ENCODE measurements at regions not wholly inside any gene's neighbourhood (a gene's known extent, or its start where the extent isn't known, plus 50 kb on each side); places are given as distances from the start of the nearest gene placed in this dataset.

- no peak overlapping the region for H3K4me3 ChIP-seq
- no peak overlapping the region for H3K27ac ChIP-seq
Measured at GRCh38 chr9:79369676-79370075, 202.1 kb upstream of the TLE4 start.

GRCh38 chr9:79371301-79371700 is 200.5 kb upstream of the TLE4 start:
- Histone ChIP-seq H3K4me3 (no peak overlapping the region), H3K27ac (no peak overlapping the region)

GRCh38 chr9:79371948-79372555 is 199.7 kb upstream of the TLE4 start:
- Histone ChIP-seq H3K27ac (no peak overlapping the region), H3K4me3 (no peak overlapping the region)

- H3K4me3 ChIP-seq = no peak overlapping the region
Measured at GRCh38 chr9:79377339-79377855, 194.4 kb upstream of the TLE4 start.

GRCh38 chr9:79378107-79378506 is 193.7 kb upstream of the TLE4 start:
- H3K27ac ChIP-seq = no peak overlapping the region
- H3K4me3 ChIP-seq = no peak overlapping the region

More at GRCh38 chr9:79377339-79377855, 194.4 kb upstream of the TLE4 start:
- H3K27ac ChIP-seq = no peak overlapping the region

- Histone ChIP-seq H3K27ac (no peak overlapping the region), H3K4me3 (no peak overlapping the region)
Measured at GRCh38 chr9:79382044-79382443, 189.7 kb upstream of the TLE4 start.

- H3K27ac ChIP-seq = no peak overlapping the region
- no peak overlapping the region for H3K4me3 ChIP-seq
Measured at GRCh38 chr9:79382458-79382857, 189.3 kb upstream of the TLE4 start.

GRCh38 chr9:79383096-79383495 is 188.7 kb upstream of the TLE4 start:
- no peak overlapping the region for H3K27ac ChIP-seq
- no peak overlapping the region for H3K4me3 ChIP-seq

GRCh38 chr9:79384091-79384490 is 187.7 kb upstream of the TLE4 start:
- Histone ChIP-seq H3K4me3 (no peak overlapping the region), H3K27ac (no peak overlapping the region)

GRCh38 chr9:79384501-79384900 is 187.3 kb upstream of the TLE4 start:
- H3K27ac ChIP-seq = no peak overlapping the region
- H3K4me3 ChIP-seq = no peak overlapping the region

GRCh38 chr9:79387101-79387835 is 184.5 kb upstream of the TLE4 start:
- Histone ChIP-seq H3K4me3 (no peak overlapping the region), H3K27ac (no peak overlapping the region)

GRCh38 chr9:79390077-79390698 is 181.6 kb upstream of the TLE4 start:
- H3K27ac ChIP-seq = no peak overlapping the region
- H3K4me3 ChIP-seq = no peak overlapping the region

- no peak overlapping the region for H3K4me3 ChIP-seq
- H3K27ac ChIP-seq = no peak overlapping the region
Measured at GRCh38 chr9:79390781-79391770, 180.7 kb upstream of the TLE4 start.

GRCh38 chr9:79395228-79395627 is 176.5 kb upstream of the TLE4 start:
- H3K27ac ChIP-seq = no peak overlapping the region
- no peak overlapping the region for H3K4me3 ChIP-seq

- H3K27ac ChIP-seq = no peak overlapping the region
- H3K4me3 ChIP-seq = no peak overlapping the region
Measured at GRCh38 chr9:79395755-79396154, 176.0 kb upstream of the TLE4 start.

GRCh38 chr9:79396168-79396567 is 175.6 kb upstream of the TLE4 start:
- Histone ChIP-seq H3K4me3 (no peak overlapping the region), H3K27ac (no peak overlapping the region)

GRCh38 chr9:79403495-79403894 is 168.3 kb upstream of the TLE4 start:
- no peak overlapping the region for H3K27ac ChIP-seq
- H3K4me3 ChIP-seq = no peak overlapping the region

- H3K27ac ChIP-seq = no peak overlapping the region
- no peak overlapping the region for H3K4me3 ChIP-seq
Measured at GRCh38 chr9:79408200-79408599, 163.6 kb upstream of the TLE4 start.

GRCh38 chr9:79408617-79409016 is 163.1 kb upstream of the TLE4 start:
- no peak overlapping the region for H3K27ac ChIP-seq
- no peak overlapping the region for H3K4me3 ChIP-seq

All from skin epidermis (tissue), 12 donors.